ENCODE measurements at regions not wholly inside any gene's neighbourhood (a gene's known extent, or its start where the extent isn't known, plus 50 kb on each side); places are given as distances from the start of the nearest gene placed in this dataset.
"Not testable (repeated sequence)": the region's sequence is repeated elsewhere in the genome, so short reads cannot be mapped to it uniquely, and the experiment has no call there.

- no peak for DNase-seq
These were observed 207.5 kb upstream of the SAMSN1 start for GRCh38 chr21:14753466-14754258.

GRCh38 chr21:14753069-14753465 lies 207.0 kb upstream of the SAMSN1 start:
- DNase-seq, result no peak

- DNase-seq, result no peak
These were observed 206.3 kb upstream of the SAMSN1 start for GRCh38 chr21:14752345-14752909.

- no peak for DNase-seq
These were observed 205.7 kb upstream of the SAMSN1 start for GRCh38 chr21:14751602-14752344.

- no peak for DNase-seq
These were observed 204.9 kb upstream of the SAMSN1 start for GRCh38 chr21:14751011-14751410.

GRCh38 chr21:14750041-14750440 lies 203.9 kb upstream of the SAMSN1 start:
- no peak for DNase-seq

GRCh38 chr21:14748662-14749061 lies 202.5 kb upstream of the SAMSN1 start:
- no peak for DNase-seq

GRCh38 chr21:14744368-14744767 lies 198.3 kb upstream of the SAMSN1 start:
- no peak for DNase-seq

- no peak for DNase-seq
These were observed 196.0 kb upstream of the SAMSN1 start for GRCh38 chr21:14742119-14742518.

GRCh38 chr21:14741256-14741655 lies 195.1 kb upstream of the SAMSN1 start:
- DNase-seq, result no peak

GRCh38 chr21:14740692-14741091 lies 194.6 kb upstream of the SAMSN1 start:
- no peak for DNase-seq

GRCh38 chr21:14740116-14740515 lies 194.0 kb upstream of the SAMSN1 start:
- no peak for DNase-seq

- no peak for DNase-seq
These were observed 193.5 kb upstream of the SAMSN1 start for GRCh38 chr21:14739590-14739989.

- not testable (repeated sequence) for DNase-seq
These were observed 192.5 kb upstream of the SAMSN1 start for GRCh38 chr21:14738576-14738975.

GRCh38 chr21:14737922-14738321 lies 191.8 kb upstream of the SAMSN1 start:
- no peak for DNase-seq

GRCh38 chr21:14737284-14737691 lies 191.2 kb upstream of the SAMSN1 start:
- no peak for DNase-seq

GRCh38 chr21:14736672-14737071 lies 190.6 kb upstream of the SAMSN1 start:
- DNase-seq, result no peak

- DNase-seq, result no peak
These were observed 190.0 kb upstream of the SAMSN1 start for GRCh38 chr21:14736162-14736561.

GRCh38 chr21:14734833-14735232 lies 188.7 kb upstream of the SAMSN1 start:
- DNase-seq, result no peak

GRCh38 chr21:14734191-14734590 lies 188.1 kb upstream of the SAMSN1 start:
- no peak for DNase-seq

- no peak for DNase-seq
These were observed 179.1 kb upstream of the SAMSN1 start for GRCh38 chr21:14725219-14725618.

- no peak for DNase-seq
These were observed 176.8 kb upstream of the SAMSN1 start for GRCh38 chr21:14722841-14723483.

GRCh38 chr21:14720237-14720636 lies 174.1 kb upstream of the SAMSN1 start:
- no peak for DNase-seq

- DNase-seq, result no peak
These were observed 172.8 kb upstream of the SAMSN1 start for GRCh38 chr21:14718951-14719350.

Measured in NCI-H345 (cell line).